SK-N-SH (cell line): ENCODE measurements at regions not wholly inside any gene's neighbourhood (a gene's known extent, or its start where the extent isn't known, plus 50 kb on each side); places are given as distances from the start of the nearest gene placed in this dataset.

Experiments used
- RXRA ChIP-seq: IDR thresholded peaks from 2 replicates; pipeline ENCODE4 v1.4.0; 2012; ENCODE audit warnings: low read depth, mild to moderate bottlenecking, borderline replicate concordance
- TF ChIP-seq, protein P1 (sequence below): fragments of 200-600 bp; sonication (generic); IDR thresholded peaks from 2 replicates; pipeline ENCODE4 v1.6.1; 2017; ENCODE audit warnings: antibody characterized with exemption, mild to moderate bottlenecking, moderate library complexity

DNA sequence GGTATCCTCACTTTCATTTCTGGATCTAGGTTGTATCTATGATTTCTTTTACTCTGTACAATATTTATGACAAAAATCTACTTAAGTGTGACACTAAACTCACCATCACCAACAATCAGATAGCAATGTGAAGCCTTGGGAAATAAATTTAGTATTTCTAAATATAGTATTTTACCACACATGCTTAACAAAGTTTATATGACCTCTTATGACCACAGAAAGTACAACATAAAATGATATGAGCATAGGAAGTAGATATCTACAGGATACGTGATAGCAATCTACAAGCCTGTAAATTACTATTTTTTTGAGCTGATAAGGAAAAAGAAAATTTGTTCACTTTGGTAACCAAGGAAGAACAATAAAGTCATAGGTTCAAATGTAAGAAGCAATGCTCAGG is 910.4 kb upstream of the CITED2 start:
- TF ChIP-seq, protein P1, sequence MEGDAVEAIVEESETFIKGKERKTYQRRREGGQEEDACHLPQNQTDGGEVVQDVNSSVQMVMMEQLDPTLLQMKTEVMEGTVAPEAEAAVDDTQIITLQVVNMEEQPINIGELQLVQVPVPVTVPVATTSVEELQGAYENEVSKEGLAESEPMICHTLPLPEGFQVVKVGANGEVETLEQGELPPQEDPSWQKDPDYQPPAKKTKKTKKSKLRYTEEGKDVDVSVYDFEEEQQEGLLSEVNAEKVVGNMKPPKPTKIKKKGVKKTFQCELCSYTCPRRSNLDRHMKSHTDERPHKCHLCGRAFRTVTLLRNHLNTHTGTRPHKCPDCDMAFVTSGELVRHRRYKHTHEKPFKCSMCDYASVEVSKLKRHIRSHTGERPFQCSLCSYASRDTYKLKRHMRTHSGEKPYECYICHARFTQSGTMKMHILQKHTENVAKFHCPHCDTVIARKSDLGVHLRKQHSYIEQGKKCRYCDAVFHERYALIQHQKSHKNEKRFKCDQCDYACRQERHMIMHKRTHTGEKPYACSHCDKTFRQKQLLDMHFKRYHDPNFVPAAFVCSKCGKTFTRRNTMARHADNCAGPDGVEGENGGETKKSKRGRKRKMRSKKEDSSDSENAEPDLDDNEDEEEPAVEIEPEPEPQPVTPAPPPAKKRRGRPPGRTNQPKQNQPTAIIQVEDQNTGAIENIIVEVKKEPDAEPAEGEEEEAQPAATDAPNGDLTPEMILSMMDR = no peak
- no peak for TF ChIP-seq RXRA
